ENCODE measurements at regions not wholly inside any gene's neighbourhood (a gene's known extent, or its start where the extent isn't known, plus 50 kb on each side); places are given as distances from the start of the nearest gene placed in this dataset.
A peak's percentile ranks its signal among the peaks of the same experiment; 100 is the strongest.

DNA sequence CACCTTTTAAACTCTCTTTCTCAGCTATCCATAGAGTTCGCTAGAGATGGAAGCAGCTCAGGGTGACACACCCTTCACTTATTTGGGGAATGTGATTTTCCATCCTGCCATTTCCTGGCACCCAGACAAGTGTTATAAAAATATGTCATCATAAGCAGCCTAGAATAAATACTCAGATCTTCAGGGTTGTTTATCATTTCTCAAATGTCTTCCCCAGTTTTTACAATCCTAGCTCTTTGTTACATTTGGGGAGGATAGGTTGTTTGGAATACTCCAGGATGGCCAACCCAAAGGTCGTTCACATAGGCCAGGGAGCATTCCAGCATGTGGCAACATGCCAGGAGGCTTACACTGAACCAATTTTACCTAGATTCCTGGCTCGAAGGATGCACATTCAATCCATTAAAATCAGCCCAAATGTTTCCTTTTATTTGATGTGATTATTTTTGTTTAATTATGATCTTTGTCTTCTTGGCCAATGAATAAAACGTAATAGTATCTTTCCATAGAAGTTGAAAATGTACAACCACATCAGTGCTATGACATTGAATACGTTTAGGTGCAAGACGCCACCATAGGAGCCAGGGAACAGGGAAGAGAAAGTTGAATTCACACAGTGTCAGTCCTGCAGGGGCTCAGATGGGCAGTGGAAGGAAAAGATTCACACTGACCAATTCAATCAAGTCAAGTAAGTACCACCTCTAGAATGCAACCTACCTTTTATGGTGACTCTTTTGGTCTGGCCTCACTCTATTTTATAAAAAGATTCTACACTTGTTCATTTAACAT is 537.7 kb upstream of the MDFIC2 start:
- TF ChIP-seq RAD21 (IDR thresholded peaks at IDR 0.05) (no peak), EGR1 (IDR thresholded peaks at IDR 0.05; ENCODE audit: low read depth in 2 of 2) (no peak), JUND (IDR thresholded peaks at IDR 0.05) (peak; percentile 52 to 61), HNF4G (IDR thresholded peaks at IDR 0.05) (no peak), GABPA (IDR thresholded peaks at IDR 0.05 in 1 of 2, conservative IDR thresholded peaks at IDR 0.05 in 1 of 2) (no peak), TAF1 (conservative IDR thresholded peaks at IDR 0.05) (no peak)
- TF ChIP-seq, protein P1, sequence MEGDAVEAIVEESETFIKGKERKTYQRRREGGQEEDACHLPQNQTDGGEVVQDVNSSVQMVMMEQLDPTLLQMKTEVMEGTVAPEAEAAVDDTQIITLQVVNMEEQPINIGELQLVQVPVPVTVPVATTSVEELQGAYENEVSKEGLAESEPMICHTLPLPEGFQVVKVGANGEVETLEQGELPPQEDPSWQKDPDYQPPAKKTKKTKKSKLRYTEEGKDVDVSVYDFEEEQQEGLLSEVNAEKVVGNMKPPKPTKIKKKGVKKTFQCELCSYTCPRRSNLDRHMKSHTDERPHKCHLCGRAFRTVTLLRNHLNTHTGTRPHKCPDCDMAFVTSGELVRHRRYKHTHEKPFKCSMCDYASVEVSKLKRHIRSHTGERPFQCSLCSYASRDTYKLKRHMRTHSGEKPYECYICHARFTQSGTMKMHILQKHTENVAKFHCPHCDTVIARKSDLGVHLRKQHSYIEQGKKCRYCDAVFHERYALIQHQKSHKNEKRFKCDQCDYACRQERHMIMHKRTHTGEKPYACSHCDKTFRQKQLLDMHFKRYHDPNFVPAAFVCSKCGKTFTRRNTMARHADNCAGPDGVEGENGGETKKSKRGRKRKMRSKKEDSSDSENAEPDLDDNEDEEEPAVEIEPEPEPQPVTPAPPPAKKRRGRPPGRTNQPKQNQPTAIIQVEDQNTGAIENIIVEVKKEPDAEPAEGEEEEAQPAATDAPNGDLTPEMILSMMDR (IDR thresholded peaks at IDR 0.05; ENCODE audit: low read depth, low read length, missing input control) = no peak

Measured in liver (tissue), 3 donors.